Uterus (tissue), 2 donors: ENCODE measurements at regions not wholly inside any gene's neighbourhood (a gene's known extent, or its start where the extent isn't known, plus 50 kb on each side); places are given as distances from the start of the nearest gene placed in this dataset.

Experiments
- POLR2A ChIP-seq, 2 donors: fragments of 450-650 bp; IDR thresholded peaks; one replicate each; pipeline ENCODE4 v1.6.1; 2016; ENCODE audit warnings: antibody characterized with exemption in 2 of 2, mild to moderate bottlenecking in 1 of 2, moderate library complexity in 1 of 2
- TF ChIP-seq, protein P1 (sequence below), 4 experiments: fragments of 200-600 bp in 2 of 4; fragments of 450-650 bp in 2 of 4; sonication (generic) in 2 of 4; IDR thresholded peaks; one replicate each; pipeline ENCODE4 v1.5.1; 2016 to 2019; ENCODE audit warnings: antibody characterized with exemption in 4 of 4, mild to moderate bottlenecking in 2 of 4, moderate library complexity in 1 of 4

DNA sequence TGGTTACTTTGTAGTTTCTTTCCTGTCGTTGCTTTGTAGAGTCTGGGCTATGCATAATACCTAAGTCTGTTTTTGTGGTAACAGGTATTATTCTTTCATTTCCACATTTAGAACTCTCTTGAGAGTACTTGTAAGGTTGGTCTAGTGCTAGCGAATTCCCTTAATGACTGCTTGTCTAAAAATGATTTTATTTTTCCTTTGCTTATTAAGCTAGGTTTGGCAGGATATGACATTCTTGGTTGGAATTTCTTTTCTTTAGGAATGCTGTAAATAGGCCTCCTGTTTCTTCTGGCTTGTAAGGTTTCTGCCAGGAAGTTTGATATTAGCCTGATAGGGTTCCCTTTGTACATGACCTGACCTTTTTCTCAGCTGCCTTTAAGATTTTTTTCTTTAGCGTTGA lies 70.1 kb upstream of the SGO1 start:
- TF ChIP-seq, protein P1, sequence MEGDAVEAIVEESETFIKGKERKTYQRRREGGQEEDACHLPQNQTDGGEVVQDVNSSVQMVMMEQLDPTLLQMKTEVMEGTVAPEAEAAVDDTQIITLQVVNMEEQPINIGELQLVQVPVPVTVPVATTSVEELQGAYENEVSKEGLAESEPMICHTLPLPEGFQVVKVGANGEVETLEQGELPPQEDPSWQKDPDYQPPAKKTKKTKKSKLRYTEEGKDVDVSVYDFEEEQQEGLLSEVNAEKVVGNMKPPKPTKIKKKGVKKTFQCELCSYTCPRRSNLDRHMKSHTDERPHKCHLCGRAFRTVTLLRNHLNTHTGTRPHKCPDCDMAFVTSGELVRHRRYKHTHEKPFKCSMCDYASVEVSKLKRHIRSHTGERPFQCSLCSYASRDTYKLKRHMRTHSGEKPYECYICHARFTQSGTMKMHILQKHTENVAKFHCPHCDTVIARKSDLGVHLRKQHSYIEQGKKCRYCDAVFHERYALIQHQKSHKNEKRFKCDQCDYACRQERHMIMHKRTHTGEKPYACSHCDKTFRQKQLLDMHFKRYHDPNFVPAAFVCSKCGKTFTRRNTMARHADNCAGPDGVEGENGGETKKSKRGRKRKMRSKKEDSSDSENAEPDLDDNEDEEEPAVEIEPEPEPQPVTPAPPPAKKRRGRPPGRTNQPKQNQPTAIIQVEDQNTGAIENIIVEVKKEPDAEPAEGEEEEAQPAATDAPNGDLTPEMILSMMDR (IDR thresholded peaks at IDR 0.05): no peak
- TF ChIP-seq POLR2A (IDR thresholded peaks at IDR 0.05): no peak
